Loucy (cell line): ENCODE measurements at regions not wholly inside any gene's neighbourhood (a gene's known extent, or its start where the extent isn't known, plus 50 kb on each side); places are given as distances from the start of the nearest gene placed in this dataset.

Experiments used
- H2AFZ ChIP-seq: fragments of 200-600 bp; sonication (generic); 2 replicates; pipeline ENCODE4 v1.6.0; 2016; ENCODE audit warnings: antibody characterized with exemption, mild to moderate bottlenecking, low read length, moderate library complexity
- H3F3A ChIP-seq: fragments of 200-600 bp; 2 replicates; pipeline ENCODE4 v1.6.0; 2016; ENCODE audit warnings: antibody characterized with exemption, low read depth, mild to moderate bottlenecking
- H3K27me3 ChIP-seq: fragments of 200-600 bp; sonication (generic); 2 replicates; pipeline ENCODE4 v1.6.1; 2014; ENCODE audit warnings: low read length, mild to moderate bottlenecking; ENCODE audit not compliant: insufficient read depth, poor library complexity, severe bottlenecking
- H3K36me3 ChIP-seq: fragments of 200-600 bp; sonication (generic); 2 replicates; pipeline ENCODE4 v1.6.1; 2016; ENCODE audit warnings: low read length; ENCODE audit not compliant: insufficient read depth
- H3K4me1 ChIP-seq: fragments of 200-600 bp; sonication (generic); 2 replicates; pipeline ENCODE4 v1.5.1; 2014; ENCODE audit warnings: low read length, mild to moderate bottlenecking; ENCODE audit not compliant: insufficient read depth, poor library complexity, severe bottlenecking
- H3K4me2 ChIP-seq: fragments of 200-600 bp; sonication (generic); 2 replicates; pipeline ENCODE4 v1.6.0; 2014; ENCODE audit warnings: antibody characterized with exemption, low read length, low read depth, mild to moderate bottlenecking; ENCODE audit not compliant: poor library complexity, severe bottlenecking
- H3K4me3 ChIP-seq: fragments of 200-600 bp; sonication (generic); 2 replicates; pipeline ENCODE4 v1.5.1; 2014; ENCODE audit warnings: low read length, mild to moderate bottlenecking, mixed read lengths; ENCODE audit not compliant: poor library complexity, severe bottlenecking
- H3K79me2 ChIP-seq: fragments of 200-600 bp; sonication (generic); 2 replicates; pipeline ENCODE4 v1.6.1; 2014; ENCODE audit warnings: low read length; ENCODE audit not compliant: insufficient read depth
- H3K9ac ChIP-seq: fragments of 200-600 bp; sonication (generic); 2 replicates; pipeline ENCODE4 v1.6.0; 2014; ENCODE audit warnings: mild to moderate bottlenecking, low read depth, low read length, moderate library complexity; ENCODE audit not compliant: poor library complexity, severe bottlenecking
- H3K9me2 ChIP-seq: fragments of 200-600 bp; sonication (generic); replicated peaks from 2 replicates; pipeline ENCODE4 v1.6.1; 2016; ENCODE audit warnings: low read depth, low read length, mixed read lengths
- H3K9me3 ChIP-seq: fragments of 200-600 bp; sonication (generic); 2 replicates; pipeline ENCODE4 v1.6.1; 2014; ENCODE audit warnings: mild to moderate bottlenecking, antibody characterized with exemption, low read length, low read depth; ENCODE audit not compliant: insufficient read depth
- H4K20me1 ChIP-seq: fragments of 200-600 bp; sonication (generic); 2 replicates; pipeline ENCODE4 v1.6.0; 2014; ENCODE audit warnings: antibody characterized with exemption, low read length, mild to moderate bottlenecking; ENCODE audit not compliant: insufficient read depth, poor library complexity, severe bottlenecking
- EZH2phosphoT487 ChIP-seq: fragments of 200-600 bp; IDR thresholded peaks from 2 replicates; pipeline ENCODE4 v1.6.1; 2018; ENCODE audit warnings: antibody characterized with exemption, mild to moderate bottlenecking, moderate library complexity, borderline replicate concordance
- TF ChIP-seq, protein P1 (sequence below): fragments of 200-600 bp; sonication (generic); conservative IDR thresholded peaks from 2 replicates; pipeline ENCODE4 v1.5.1; 2014; ENCODE audit warnings: mild to moderate bottlenecking, antibody characterized with exemption, low read length

DNA sequence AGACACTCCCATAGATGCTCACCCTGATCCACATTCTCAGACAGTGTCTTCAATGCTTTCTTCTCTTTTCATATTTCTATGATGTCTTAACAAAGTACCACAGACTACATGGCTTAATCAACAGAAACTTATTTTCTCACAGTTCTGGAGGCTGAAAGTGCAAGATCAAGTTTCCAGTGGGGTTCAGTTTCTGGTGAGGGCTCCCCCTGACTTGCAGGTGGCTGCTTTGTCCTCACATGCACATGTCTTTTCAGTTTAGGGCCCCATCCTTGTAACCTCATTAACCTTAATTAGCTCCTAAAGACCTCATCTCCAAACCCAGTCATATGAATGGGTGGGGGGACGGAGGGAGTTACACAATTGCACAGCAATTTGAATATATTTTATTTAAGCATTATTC, 335.8 kb downstream of the AASDHPPT start:
- H3F3A ChIP-seq: no peaks in the 10 kb centered on the region
- no peaks in the 10 kb centered on the region for H3K79me2 ChIP-seq
- H4K20me1 ChIP-seq: no peaks in the 10 kb centered on the region
- H3K9me2 ChIP-seq: no peaks in the 10 kb centered on the region
- H3K9me3 ChIP-seq: no peaks in the 10 kb centered on the region
- no peaks in the 10 kb centered on the region for H3K36me3 ChIP-seq
- H3K9ac ChIP-seq: no peak overlapping the region
- no peaks in the 10 kb centered on the region for H3K4me1 ChIP-seq
- H3K27me3 ChIP-seq: no peaks in the 10 kb centered on the region
- no peak overlapping the region for H3K4me3 ChIP-seq
- no peak for TF ChIP-seq EZH2phosphoT487
- TF ChIP-seq, protein P1, sequence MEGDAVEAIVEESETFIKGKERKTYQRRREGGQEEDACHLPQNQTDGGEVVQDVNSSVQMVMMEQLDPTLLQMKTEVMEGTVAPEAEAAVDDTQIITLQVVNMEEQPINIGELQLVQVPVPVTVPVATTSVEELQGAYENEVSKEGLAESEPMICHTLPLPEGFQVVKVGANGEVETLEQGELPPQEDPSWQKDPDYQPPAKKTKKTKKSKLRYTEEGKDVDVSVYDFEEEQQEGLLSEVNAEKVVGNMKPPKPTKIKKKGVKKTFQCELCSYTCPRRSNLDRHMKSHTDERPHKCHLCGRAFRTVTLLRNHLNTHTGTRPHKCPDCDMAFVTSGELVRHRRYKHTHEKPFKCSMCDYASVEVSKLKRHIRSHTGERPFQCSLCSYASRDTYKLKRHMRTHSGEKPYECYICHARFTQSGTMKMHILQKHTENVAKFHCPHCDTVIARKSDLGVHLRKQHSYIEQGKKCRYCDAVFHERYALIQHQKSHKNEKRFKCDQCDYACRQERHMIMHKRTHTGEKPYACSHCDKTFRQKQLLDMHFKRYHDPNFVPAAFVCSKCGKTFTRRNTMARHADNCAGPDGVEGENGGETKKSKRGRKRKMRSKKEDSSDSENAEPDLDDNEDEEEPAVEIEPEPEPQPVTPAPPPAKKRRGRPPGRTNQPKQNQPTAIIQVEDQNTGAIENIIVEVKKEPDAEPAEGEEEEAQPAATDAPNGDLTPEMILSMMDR: no peak
- H2AFZ ChIP-seq: no peak overlapping the region
- H3K4me2 ChIP-seq: no peak overlapping the region

DNA sequence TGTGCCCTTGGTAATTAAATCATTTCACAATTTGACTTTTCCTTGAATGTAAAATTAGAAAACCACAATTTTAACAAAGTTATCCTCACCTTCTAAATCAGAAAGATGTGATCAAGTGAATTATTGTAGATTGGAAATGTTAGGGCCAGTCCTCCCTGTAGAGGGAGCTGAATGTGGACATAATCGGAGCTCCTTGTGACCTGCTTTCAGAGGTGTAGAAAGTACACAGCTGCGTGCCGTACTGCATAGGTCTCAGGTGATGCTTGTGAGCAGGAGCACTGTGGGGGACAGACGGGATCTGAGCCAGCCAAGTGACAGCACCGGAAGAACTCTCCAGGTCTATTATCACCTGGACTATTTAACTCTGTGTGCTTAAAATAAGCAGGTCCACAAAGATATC, 338.0 kb downstream of the AASDHPPT start:
- TF ChIP-seq, protein P1: no peak
- no peak for TF ChIP-seq EZH2phosphoT487
- no peaks in the 10 kb centered on the region for H4K20me1 ChIP-seq
- H3K9me2 ChIP-seq: no peaks in the 10 kb centered on the region
- H3K79me2 ChIP-seq: no peaks in the 10 kb centered on the region
- H2AFZ ChIP-seq: no peak overlapping the region
- H3K27me3 ChIP-seq: no peaks in the 10 kb centered on the region
- H3F3A ChIP-seq: no peaks in the 10 kb centered on the region
- H3K36me3 ChIP-seq: no peaks in the 10 kb centered on the region
- H3K4me2 ChIP-seq: no peak overlapping the region
- H3K9me3 ChIP-seq: no peaks in the 10 kb centered on the region
- no peak overlapping the region for H3K4me3 ChIP-seq
- H3K9ac ChIP-seq: no peak overlapping the region
- no peaks in the 10 kb centered on the region for H3K4me1 ChIP-seq

DNA sequence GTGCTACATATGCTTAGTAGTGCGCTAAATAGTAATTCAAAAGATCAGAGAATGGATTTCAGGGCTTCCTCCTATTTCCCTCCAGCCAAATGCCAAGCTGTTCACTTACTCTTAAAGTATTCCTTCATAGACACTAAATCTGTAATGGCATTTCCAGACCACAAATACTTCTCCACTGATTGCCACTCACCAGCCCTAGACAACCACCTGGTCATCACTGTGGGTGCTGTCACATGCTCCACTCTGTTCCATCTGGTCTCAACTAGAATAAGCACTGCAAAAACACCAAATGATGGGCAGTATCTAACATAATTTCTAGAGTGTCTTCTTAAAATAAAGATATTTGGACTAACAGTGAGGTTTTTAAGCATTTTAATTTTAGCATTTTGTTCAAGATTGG, 341.3 kb downstream of the AASDHPPT start:
- TF ChIP-seq, protein P1: no peak
- H2AFZ ChIP-seq: no peak overlapping the region
- no peaks in the 10 kb centered on the region for H3F3A ChIP-seq
- no peaks in the 10 kb centered on the region for H3K4me1 ChIP-seq
- H3K36me3 ChIP-seq: no peaks in the 10 kb centered on the region
- H4K20me1 ChIP-seq: no peaks in the 10 kb centered on the region
- H3K9me2 ChIP-seq: no peaks in the 10 kb centered on the region
- no peak overlapping the region for H3K9ac ChIP-seq
- no peak overlapping the region for H3K4me3 ChIP-seq
- no peaks in the 10 kb centered on the region for H3K27me3 ChIP-seq
- no peaks in the 10 kb centered on the region for H3K79me2 ChIP-seq
- H3K4me2 ChIP-seq: no peak overlapping the region
- H3K9me3 ChIP-seq: no peaks in the 10 kb centered on the region
